SK-N-SH (cell line): ENCODE measurements at regions not wholly inside any gene's neighbourhood (a gene's known extent, or its start where the extent isn't known, plus 50 kb on each side); places are given as distances from the start of the nearest gene placed in this dataset.
"Not testable (repeated sequence)": the region's sequence is repeated elsewhere in the genome, so short reads cannot be mapped to it uniquely, and the experiment has no call there.

Experiments
- CTCF ChIA-PET: fragments of 300-600, 350-600 bp; formaldehyde crosslinking; extraction: SDS; loops from one replicate; lab custom pipeline; 2021; lab: Yijun Ruan, JAX
- POLR2A ChIA-PET: fragments of 350-600 bp; sonication (Branson Sonifier 250); formaldehyde crosslinking; extraction: SDS; loops from one replicate; lab custom pipeline; 2020; ENCODE audit warnings: antibody characterized with exemption, inconsistent platforms; lab: Yijun Ruan, JAX
- DNase-seq: peaks from one replicate; pipeline ENCODE4 v3.0.0; 2012
- H2AFZ ChIP-seq: fragments of 200-600 bp; sonication (generic); 2 replicates; pipeline ENCODE4 v1.8.1; 2016; ENCODE audit warnings: antibody characterized with exemption, mild to moderate bottlenecking, low read depth
- H3F3A ChIP-seq: fragments of 200-600 bp; sonication (generic); replicated peaks from 2 replicates; pipeline ENCODE3; 2016; ENCODE audit warnings: antibody characterized with exemption, mild to moderate bottlenecking; ENCODE audit not compliant: insufficient read depth
- H3K27ac ChIP-seq, 2 experiments: fragments of 200-500 bp in 1 of 2; fragments of 200-600 bp in 1 of 2; sonication (Bioruptor generic) in 1 of 2; sonication (generic), shearing (Covaris generic) in 1 of 2; 2 replicates each; pipeline versions ENCODE4 v1.5.1 to v1.6.1; 2014 to 2016; ENCODE audit warnings: low read depth in 2 of 2, inconsistent platforms in 1 of 2, low read length in 1 of 2, mild to moderate bottlenecking in 1 of 2, mixed read lengths in 1 of 2
- H3K27me3 ChIP-seq: fragments of 200-600 bp; sonication (generic), shearing (Covaris generic); 2 replicates; pipeline ENCODE4 v1.6.1; 2016; ENCODE audit warnings: mixed run types; ENCODE audit not compliant: insufficient read depth
- H3K36me3 ChIP-seq, 2 experiments: fragments of 200-500 bp in 1 of 2; fragments of 200-600 bp in 1 of 2; sonication (Bioruptor generic) in 1 of 2; sonication (generic) in 1 of 2; replicated peaks in 1 of 2; 2 replicates each; pipeline versions ENCODE3 to v1.5.1; 2014 to 2016; ENCODE audit warnings: low read length in 1 of 2, mild to moderate bottlenecking in 1 of 2; ENCODE audit not compliant: insufficient read depth in 2 of 2, control insufficient read depth in 1 of 2
- H3K4me1 ChIP-seq, 2 experiments: fragments of 200-500 bp in 1 of 2; fragments of 200-600 bp in 1 of 2; sonication (Bioruptor generic) in 1 of 2; sonication (generic), shearing (Covaris generic) in 1 of 2; 2 replicates each; pipeline versions ENCODE4 v1.5.1 to v1.6.1; 2014 to 2016; ENCODE audit warnings: low read depth in 1 of 2, low read length in 1 of 2, mixed run types in 1 of 2; ENCODE audit not compliant: insufficient read depth in 2 of 2, control insufficient read depth in 1 of 2
- H3K4me2 ChIP-seq: fragments of 200-600 bp; sonication (generic), shearing (Covaris generic); 2 replicates; pipeline ENCODE4 v1.6.1; 2017; ENCODE audit warnings: mixed run types
- H3K4me3 ChIP-seq, 2 experiments: fragments of 200-500 bp in 1 of 2; fragments of 200-600 bp in 1 of 2; sonication (Bioruptor generic) in 1 of 2; sonication (generic), shearing (Covaris generic) in 1 of 2; 2 replicates each; pipeline versions ENCODE4 v1.5.1 to v1.8.1; 2014 to 2016; ENCODE audit warnings: low read depth in 2 of 2, inconsistent platforms in 1 of 2, low read length in 1 of 2, mild to moderate bottlenecking in 1 of 2, mixed read lengths in 1 of 2, moderate library complexity in 1 of 2
- H3K79me2 ChIP-seq: fragments of 200-600 bp; sonication (generic); 2 replicates; pipeline ENCODE4 v1.8.1; 2017; ENCODE audit warnings: mild to moderate bottlenecking; ENCODE audit not compliant: insufficient read depth
- H3K9ac ChIP-seq: fragments of 200-600 bp; sonication (generic); 2 replicates; pipeline ENCODE4 v1.6.1; 2017; ENCODE audit warnings: mixed run types
- H3K9me2 ChIP-seq: fragments of 200-600 bp; sonication (generic); 2 replicates; pipeline ENCODE4 v1.6.1; 2017; ENCODE audit warnings: mixed run types
- H3K9me3 ChIP-seq: fragments of 200-600 bp; sonication (generic); 2 replicates; pipeline ENCODE4 v1.6.1; 2017; ENCODE audit warnings: mixed run types, mild to moderate bottlenecking, moderate library complexity
- H4K20me1 ChIP-seq: fragments of 200-600 bp; sonication (generic); 2 replicates; pipeline ENCODE4 v1.6.1; 2017; ENCODE audit warnings: mild to moderate bottlenecking, mixed run types; ENCODE audit not compliant: insufficient read depth
- ELF1 ChIP-seq: IDR thresholded peaks from 2 replicates; pipeline ENCODE4 v1.4.0; 2012
- EZH2phosphoT487 ChIP-seq: fragments of 200-600 bp; sonication (generic); IDR thresholded peaks from 2 replicates; pipeline ENCODE4 v1.6.1; 2017; ENCODE audit warnings: low read depth, mixed run types, mild to moderate bottlenecking, antibody characterized with exemption, moderate library complexity, borderline replicate concordance
- FOSL2 ChIP-seq: IDR thresholded peaks from 2 replicates; pipeline ENCODE4 v1.4.0; 2012; ENCODE audit warnings: low read depth, mild to moderate bottlenecking, moderate library complexity, borderline replicate concordance
- FOXM1 ChIP-seq: IDR thresholded peaks from 2 replicates; pipeline ENCODE4 v1.4.0; 2012; ENCODE audit warnings: low read depth, mild to moderate bottlenecking
- GABPA ChIP-seq: IDR thresholded peaks from 2 replicates; pipeline ENCODE4 v1.4.0; 2012; ENCODE audit warnings: low read depth, mild to moderate bottlenecking
- GATA2 ChIP-seq: sonication (generic); formaldehyde crosslinking; IDR thresholded peaks from 2 replicates; pipeline ENCODE4 v1.5.0; 2020; ENCODE audit warnings: mild to moderate bottlenecking, missing genetic modification reagents
- MXI1 ChIP-seq: IDR thresholded peaks from 2 replicates; pipeline ENCODE4 v1.6.1; 2012; ENCODE audit warnings: mild to moderate bottlenecking, low read depth, low read length, improper control_type of control experiment
- NFIC ChIP-seq: IDR thresholded peaks from 2 replicates; pipeline ENCODE4 v1.4.0; 2012; ENCODE audit warnings: borderline replicate concordance
- NRF1 ChIP-seq: IDR thresholded peaks from 2 replicates; pipeline ENCODE4 v1.6.1; 2012; ENCODE audit warnings: low read depth, mild to moderate bottlenecking, low read length
- PBX3 ChIP-seq: IDR thresholded peaks from 2 replicates; pipeline ENCODE4; 2012
- POLR2AphosphoS5 ChIP-seq: IDR thresholded peaks from 2 replicates; pipeline ENCODE4 v1.6.1; 2012; ENCODE audit warnings: low read depth, low read length
- RCOR1 ChIP-seq: fragments of 150-350 bp; IDR thresholded peaks from 2 replicates; pipeline ENCODE4 v1.6.1; 2017; ENCODE audit warnings: antibody characterized with exemption, low read length
- SMC3 ChIP-seq: IDR thresholded peaks from 2 replicates; pipeline ENCODE4 v1.6.1; 2012; ENCODE audit warnings: low read depth, low read length, improper control_type of control experiment
- TAF1 ChIP-seq: IDR thresholded peaks from 2 replicates; pipeline ENCODE4 v1.6.1; 2012; ENCODE audit warnings: low read depth, mild to moderate bottlenecking, low read length, moderate library complexity, borderline replicate concordance
- TCF12 ChIP-seq: IDR thresholded peaks from 2 replicates; pipeline ENCODE4 v1.4.0; 2012
- USF2 ChIP-seq: fragments of 150-350 bp; IDR thresholded peaks from 2 replicates; pipeline ENCODE4 v1.6.1; 2017; ENCODE audit warnings: antibody characterized with exemption, low read length, low read depth, borderline replicate concordance
- YY1 ChIP-seq: IDR thresholded peaks from 2 replicates; pipeline ENCODE4 v1.4.0; 2012; ENCODE audit warnings: low read depth, mild to moderate bottlenecking
- WGBS: methylation state at CpG from one replicate; pipeline ENCODE4 v1.1.6; 2017; ENCODE audit warnings: low lambda C conversion rate; 5-methylcytosine and 5-hydroxymethylcytosine counted together

GRCh38 chr18:78827141-78827540 is 152.5 kb upstream of the SALL3 start:
- Histone ChIP-seq H3K27ac (no peak overlapping the region), H3K4me2 (no peak overlapping the region), H3K27me3 (peaks cover 58% of the 10 kb centered on the region), H3K9me2 (no peaks in the 10 kb centered on the region), H3K79me2 (no peaks in the 10 kb centered on the region), H2AFZ (no peak overlapping the region), H3K4me1 (no peaks in the 10 kb centered on the region), H3K9me3 (no peaks in the 10 kb centered on the region)
- ChIA-PET CTCF (interaction anchor here (1.1 to 1.3 kb wide), 2 partner anchors 9 to 48 kb away, joined by 3 read pairs; no protein-coding TSS in a partner anchor), POLR2A (no interaction called here)
- no peak for TF ChIP-seq POLR2AphosphoS5
- no peak for TF ChIP-seq GATA2 (CRISPR knock-in tag)
- no peak for TF ChIP-seq PBX3
- no peak for TF ChIP-seq ELF1
- TF ChIP-seq, all 33 proteins: peak for 0
- H4K20me1 ChIP-seq, result no peaks in the 10 kb centered on the region
- H3K9ac ChIP-seq, result no peak overlapping the region
- H3F3A ChIP-seq, result no peaks in the 10 kb centered on the region
- 2% methylated on average over 5 of the region's 10 CpGs for WGBS
- no peak overlapping the region for H3K4me3 ChIP-seq
- H3K36me3 ChIP-seq, result no peaks in the 10 kb centered on the region
- DNase-seq, result no peak

- POLR2A ChIA-PET, result no interaction called here
- no peaks in the 10 kb centered on the region for H3F3A ChIP-seq
Observed at GRCh38 chr18:78828131-78828530, 151.5 kb upstream of the SALL3 start.

GRCh38 chr18:78829026-78829425 is 150.6 kb upstream of the SALL3 start:
- H3K4me1 ChIP-seq, CTCF ChIA-PET, H3K4me2 ChIP-seq, POLR2A ChIA-PET, H3K4me3 ChIP-seq, H3K27ac ChIP-seq, H4K20me1 ChIP-seq, H3K9ac ChIP-seq, H3K9me2 ChIP-seq, H2AFZ ChIP-seq, H3K79me2 ChIP-seq, H3K9me3 ChIP-seq, DNase-seq, H3K36me3 ChIP-seq, H3F3A ChIP-seq: not testable (repeated sequence)
- WGBS, result 17% methylated on average over 7 of the region's 16 CpGs
- peaks cover 45% of the 10 kb centered on the region for H3K27me3 ChIP-seq

More at GRCh38 chr18:78828131-78828530, 151.5 kb upstream of the SALL3 start:
- no peaks in the 10 kb centered on the region for H3K9me3 ChIP-seq
- no peak for TF ChIP-seq POLR2AphosphoS5
- TF ChIP-seq, all 33 proteins: peak for 0
- no peak overlapping the region for H3K4me3 ChIP-seq
- peaks cover 50% of the 10 kb centered on the region for H3K27me3 ChIP-seq
- no peak overlapping the region for H3K9ac ChIP-seq
- H3K79me2 ChIP-seq, result no peaks in the 10 kb centered on the region
- WGBS, result 0% methylated on average over 3 of the region's 3 CpGs
- H3K4me2 ChIP-seq, result no peak overlapping the region
- H3K9me2 ChIP-seq, result no peaks in the 10 kb centered on the region
- CTCF ChIA-PET, result no interaction called here
- no peak overlapping the region for H3K27ac ChIP-seq
- no peak overlapping the region for H2AFZ ChIP-seq
- no peaks in the 10 kb centered on the region for H4K20me1 ChIP-seq
- no peak for DNase-seq
- H3K4me1 ChIP-seq, result no peaks in the 10 kb centered on the region
- H3K36me3 ChIP-seq, result no peaks in the 10 kb centered on the region

GRCh38 chr18:78830161-78830560 is 149.5 kb upstream of the SALL3 start:
- Histone ChIP-seq H3K4me2 (no peak overlapping the region), H3K79me2 (no peaks in the 10 kb centered on the region), H2AFZ (no peak overlapping the region), H3K36me3 (no peaks in the 10 kb centered on the region), H3K9me2 (no peaks in the 10 kb centered on the region), H3K27me3 (peaks cover 35% of the 10 kb centered on the region), H3K9me3 (no peaks in the 10 kb centered on the region), H3K9ac (no peak overlapping the region), H3F3A (no peaks in the 10 kb centered on the region), H3K4me1 (no peaks in the 10 kb centered on the region), H3K4me3 (no peak overlapping the region), H4K20me1 (no peaks in the 10 kb centered on the region), H3K27ac (no peak overlapping the region)
- 24% methylated on average over 10 of the region's 10 CpGs for WGBS
- no peak for DNase-seq
- ChIA-PET POLR2A (no interaction called here), CTCF (no interaction called here)
- no peak for TF ChIP-seq MXI1
- TF ChIP-seq USF2, result no peak
- no peak for TF ChIP-seq EZH2phosphoT487
- TF ChIP-seq TCF12, result no peak
- TF ChIP-seq NRF1, result no peak
- TF ChIP-seq YY1, result no peak
- TF ChIP-seq POLR2AphosphoS5, result no peak
- no peak for TF ChIP-seq FOXM1
- no peak for TF ChIP-seq ELF1
- no peak for TF ChIP-seq GABPA
- TF ChIP-seq FOSL2, result no peak
- TF ChIP-seq TAF1, result no peak
- no peak for TF ChIP-seq RCOR1
- no peak for TF ChIP-seq SMC3
- TF ChIP-seq NFIC, result no peak
